ENCODE measurements at regions not wholly inside any gene's neighbourhood (a gene's known extent, or its start where the extent isn't known, plus 50 kb on each side); places are given as distances from the start of the nearest gene placed in this dataset.

- DNase-seq = no peak
Measured at GRCh38 chr17:71969500-71969899, 151.3 kb upstream of the SOX9 start.

GRCh38 chr17:71970312-71970711 is 150.5 kb upstream of the SOX9 start:
- no peak for DNase-seq

GRCh38 chr17:71974051-71974450 is 146.8 kb upstream of the SOX9 start:
- DNase-seq = no peak

- DNase-seq = no peak
Measured at GRCh38 chr17:71975331-71975801, 145.5 kb upstream of the SOX9 start.

- no peak for DNase-seq
Measured at GRCh38 chr17:71976011-71976649, 144.7 kb upstream of the SOX9 start.

- no peak for DNase-seq
Measured at GRCh38 chr17:71978435-71978834, 142.4 kb upstream of the SOX9 start.

GRCh38 chr17:71980171-71980570 is 140.6 kb upstream of the SOX9 start:
- no peak for DNase-seq

- no peak for DNase-seq
Measured at GRCh38 chr17:71983828-71984227, 137.0 kb upstream of the SOX9 start.

- no peak for DNase-seq
Measured at GRCh38 chr17:71985111-71986039, 135.4 kb upstream of the SOX9 start.

- DNase-seq = no peak
Measured at GRCh38 chr17:71986886-71987285, 133.9 kb upstream of the SOX9 start.

- DNase-seq = no peak
Measured at GRCh38 chr17:71987634-71988033, 133.2 kb upstream of the SOX9 start.

- DNase-seq = no peak
Measured at GRCh38 chr17:71989117-71989516, 131.7 kb upstream of the SOX9 start.

- no peak for DNase-seq
Measured at GRCh38 chr17:71993363-71993762, 127.5 kb upstream of the SOX9 start.

- DNase-seq = no peak
Measured at GRCh38 chr17:71995590-71995989, 125.2 kb upstream of the SOX9 start.

GRCh38 chr17:72004011-72004427 is 116.8 kb upstream of the SOX9 start:
- no peak for DNase-seq

- DNase-seq = no peak
Measured at GRCh38 chr17:72004611-72005331, 116.0 kb upstream of the SOX9 start.

GRCh38 chr17:72005332-72006163 is 115.3 kb upstream of the SOX9 start:
- no peak for DNase-seq

- no peak for DNase-seq
Measured at GRCh38 chr17:72008236-72008876, 112.5 kb upstream of the SOX9 start.

GRCh38 chr17:72011561-72011960 is 109.3 kb upstream of the SOX9 start:
- no peak for DNase-seq

- DNase-seq = no peak
Measured at GRCh38 chr17:72021417-72022041, 99.3 kb upstream of the SOX9 start.
